ENCODE measurements at regions not wholly inside any gene's neighbourhood (a gene's known extent, or its start where the extent isn't known, plus 50 kb on each side); places are given as distances from the start of the nearest gene placed in this dataset.
"Not testable (repeated sequence)": the region's sequence is repeated elsewhere in the genome, so short reads cannot be mapped to it uniquely, and the experiment has no call there.

- no peak for DNase-seq
Observed at GRCh38 chr11:22567759-22568158, 57.9 kb downstream of the FANCF start.

GRCh38 chr11:22566293-22566692, 59.3 kb downstream of the FANCF start:
- no peak for DNase-seq

GRCh38 chr11:22561283-22561682, 64.3 kb downstream of the FANCF start:
- DNase-seq, result no peak

- DNase-seq, result no peak
Observed at GRCh38 chr11:22559416-22559815, 66.2 kb downstream of the FANCF start.

- DNase-seq, result peak; percentile 0
Observed at GRCh38 chr11:22558664-22559063, 67.0 kb downstream of the FANCF start.

GRCh38 chr11:22556381-22556780, 69.2 kb downstream of the FANCF start:
- DNase-seq, result no peak

GRCh38 chr11:22555881-22556280, 69.7 kb downstream of the FANCF start:
- DNase-seq, result no peak

- no peak for DNase-seq
Observed at GRCh38 chr11:22554221-22554620, 71.4 kb downstream of the FANCF start.

- no peak for DNase-seq
Observed at GRCh38 chr11:22552885-22553284, 72.7 kb downstream of the FANCF start.

- no peak for DNase-seq
Observed at GRCh38 chr11:22546746-22547145, 78.9 kb downstream of the FANCF start.

- DNase-seq, result no peak
Observed at GRCh38 chr11:22543261-22543660, 82.4 kb downstream of the FANCF start.

- DNase-seq, result no peak
Observed at GRCh38 chr11:22539821-22540256, 85.8 kb downstream of the FANCF start.

- no peak for DNase-seq
Observed at GRCh38 chr11:22536071-22536470, 89.6 kb downstream of the FANCF start.

GRCh38 chr11:22528612-22529429, 96.8 kb downstream of the FANCF start:
- DNase-seq, result not testable (repeated sequence)

- no peak for DNase-seq
Observed at GRCh38 chr11:22522225-22522624, 103.4 kb downstream of the FANCF start.

GRCh38 chr11:22521226-22521625, 104.4 kb downstream of the FANCF start:
- no peak for DNase-seq

GRCh38 chr11:22520521-22520920, 105.1 kb downstream of the FANCF start:
- no peak for DNase-seq

- not testable (repeated sequence) for DNase-seq
Observed at GRCh38 chr11:22518344-22518743, 107.3 kb downstream of the FANCF start.

GRCh38 chr11:22516111-22516510, 109.5 kb downstream of the FANCF start:
- no peak for DNase-seq

GRCh38 chr11:22512457-22512856, 113.2 kb downstream of the FANCF start:
- no peak for DNase-seq

GRCh38 chr11:22510741-22511140, 114.9 kb downstream of the FANCF start:
- no peak for DNase-seq

GRCh38 chr11:22510010-22510409, 115.6 kb downstream of the FANCF start:
- no peak for DNase-seq

GRCh38 chr11:22508665-22509064, 117.0 kb downstream of the FANCF start:
- no peak for DNase-seq

GRCh38 chr11:22497474-22497873, 128.1 kb downstream of the FANCF start:
- no peak for DNase-seq

All from EL (cell line).